ENCODE measurements at regions not wholly inside any gene's neighbourhood (a gene's known extent, or its start where the extent isn't known, plus 50 kb on each side); places are given as distances from the start of the nearest gene placed in this dataset.

DNA sequence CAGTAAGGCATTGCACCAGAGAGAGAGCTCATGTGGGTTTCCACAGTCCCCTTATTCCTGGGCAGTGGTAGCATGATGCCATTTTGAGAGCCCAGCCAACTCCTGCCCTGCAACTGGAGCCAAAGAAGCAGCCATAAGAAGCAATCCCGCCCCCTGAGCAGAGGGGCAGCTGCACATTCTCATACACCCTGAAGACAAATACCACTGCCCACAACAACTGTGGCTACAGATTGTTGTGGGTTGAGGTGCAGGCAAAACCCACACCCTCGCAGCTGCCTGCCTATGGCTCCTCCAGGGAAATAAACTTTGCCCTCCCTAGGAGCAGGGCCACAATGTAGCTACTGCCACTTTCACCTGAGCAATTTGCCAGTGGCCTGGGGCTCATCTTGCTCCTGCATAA, 219.4 kb upstream of the NRXN1 start:
- H3K9me3 Mint-ChIP-seq (ENCODE audit: unreplicated experiment): no peaks in the 10 kb centered on the region
- no TSS peak for BruUV-seq (replicated peaks)
- H3K27me3 Mint-ChIP-seq (ENCODE audit: insufficient read depth, unreplicated experiment): no peaks in the 10 kb centered on the region
- no peak for DNase-seq (ENCODE audit: unreplicated experiment)
- no peak overlapping the region for H3K4me3 Mint-ChIP-seq (ENCODE audit: unreplicated experiment)
- H3K36me3 Mint-ChIP-seq (ENCODE audit: insufficient read depth, unreplicated experiment): no peaks in the 10 kb centered on the region
- ChIA-PET POLR2A (no interaction called here), CTCF (no interaction called here)
- peaks cover 3% of the 10 kb centered on the region for H3K4me1 Mint-ChIP-seq (ENCODE audit: insufficient read depth, unreplicated experiment)
- intact Hi-C loops (cut with micrococcal nuclease): no loop called here
- TF ChIP-seq, protein P1, sequence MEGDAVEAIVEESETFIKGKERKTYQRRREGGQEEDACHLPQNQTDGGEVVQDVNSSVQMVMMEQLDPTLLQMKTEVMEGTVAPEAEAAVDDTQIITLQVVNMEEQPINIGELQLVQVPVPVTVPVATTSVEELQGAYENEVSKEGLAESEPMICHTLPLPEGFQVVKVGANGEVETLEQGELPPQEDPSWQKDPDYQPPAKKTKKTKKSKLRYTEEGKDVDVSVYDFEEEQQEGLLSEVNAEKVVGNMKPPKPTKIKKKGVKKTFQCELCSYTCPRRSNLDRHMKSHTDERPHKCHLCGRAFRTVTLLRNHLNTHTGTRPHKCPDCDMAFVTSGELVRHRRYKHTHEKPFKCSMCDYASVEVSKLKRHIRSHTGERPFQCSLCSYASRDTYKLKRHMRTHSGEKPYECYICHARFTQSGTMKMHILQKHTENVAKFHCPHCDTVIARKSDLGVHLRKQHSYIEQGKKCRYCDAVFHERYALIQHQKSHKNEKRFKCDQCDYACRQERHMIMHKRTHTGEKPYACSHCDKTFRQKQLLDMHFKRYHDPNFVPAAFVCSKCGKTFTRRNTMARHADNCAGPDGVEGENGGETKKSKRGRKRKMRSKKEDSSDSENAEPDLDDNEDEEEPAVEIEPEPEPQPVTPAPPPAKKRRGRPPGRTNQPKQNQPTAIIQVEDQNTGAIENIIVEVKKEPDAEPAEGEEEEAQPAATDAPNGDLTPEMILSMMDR (IDR thresholded peaks at IDR 0.05; ENCODE audit: unreplicated experiment): no peak
- H3K27ac Mint-ChIP-seq (ENCODE audit: low read depth, unreplicated experiment): no peak overlapping the region

DNA sequence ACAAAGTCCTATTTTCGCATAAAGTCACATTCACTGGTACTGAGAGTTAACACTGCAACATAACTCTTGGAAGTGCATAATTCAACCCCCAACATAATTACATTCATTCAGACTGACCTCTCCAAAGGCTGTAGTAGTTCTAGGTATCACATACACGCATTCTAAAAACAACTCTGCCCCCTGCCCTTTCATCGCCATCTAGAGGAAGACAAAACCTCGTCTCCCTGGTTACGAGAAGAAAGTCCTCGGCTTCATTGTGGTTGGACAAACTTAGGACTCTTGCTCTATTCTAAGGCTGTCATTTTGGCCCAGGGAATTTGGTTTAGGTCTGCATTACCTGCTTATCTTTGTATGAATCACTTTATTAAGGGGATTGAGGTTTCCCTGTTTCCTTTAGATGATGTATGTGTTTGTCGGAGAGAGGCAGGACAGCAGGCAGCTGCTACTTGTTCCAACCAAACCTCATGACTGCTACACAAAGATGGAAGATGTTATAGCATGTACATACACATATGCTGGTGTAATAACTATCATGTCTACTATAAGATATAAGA, 215.4 kb upstream of the NRXN1 start:
- Mint-ChIP-seq H3K9me3 (ENCODE audit: unreplicated experiment) (no peaks in the 10 kb centered on the region), H3K4me1 (ENCODE audit: insufficient read depth, unreplicated experiment) (no peaks in the 10 kb centered on the region), H3K27ac (ENCODE audit: low read depth, unreplicated experiment) (no peak overlapping the region), H3K36me3 (ENCODE audit: insufficient read depth, unreplicated experiment) (peaks cover 6% of the 10 kb centered on the region), H3K4me3 (ENCODE audit: unreplicated experiment) (no peak overlapping the region), H3K27me3 (ENCODE audit: insufficient read depth, unreplicated experiment) (no peaks in the 10 kb centered on the region)
- TF ChIP-seq, protein P1 (IDR thresholded peaks at IDR 0.05; ENCODE audit: unreplicated experiment): no peak
- POLR2A ChIA-PET: no interaction called here
- intact Hi-C loops (cut with micrococcal nuclease): no loop called here
- no TSS peak for BruUV-seq (replicated peaks)
- no peak for DNase-seq (ENCODE audit: unreplicated experiment)
- CTCF ChIA-PET: no interaction called here

DNA sequence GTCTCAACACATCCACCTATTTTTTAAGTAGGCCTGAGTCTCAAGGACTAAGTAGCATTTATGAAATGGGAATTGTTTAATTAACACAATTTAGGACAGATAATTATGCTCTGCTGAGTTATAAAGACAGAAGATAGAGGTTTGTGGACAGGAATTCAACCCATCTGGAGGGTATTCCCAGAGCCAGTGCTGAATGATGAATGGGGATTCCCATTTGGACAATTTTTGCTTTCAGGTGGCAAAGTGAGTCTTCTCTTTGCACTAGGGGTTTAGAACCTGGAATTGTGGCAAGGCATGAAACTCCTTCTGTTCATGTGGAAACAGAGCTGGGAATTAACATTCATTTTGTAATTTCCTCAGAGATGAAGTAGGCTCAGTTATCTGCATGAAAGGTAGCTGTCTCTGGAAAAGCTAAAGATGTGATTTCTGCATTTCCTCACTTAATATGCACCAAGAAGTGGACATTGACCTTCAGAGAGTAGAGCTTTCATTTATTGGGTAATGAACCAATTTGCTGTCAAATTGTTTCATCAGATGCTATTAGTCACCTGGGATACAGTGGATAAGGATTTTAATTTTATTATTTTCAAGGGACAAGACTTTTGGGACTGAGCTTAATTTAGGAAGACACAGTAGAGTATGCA, 212.1 kb upstream of the NRXN1 start:
- H3K4me3 Mint-ChIP-seq (ENCODE audit: unreplicated experiment): no peak overlapping the region
- ChIA-PET CTCF (interaction anchor here (0.5 to 1.0 kb wide), 2 partner anchors 752 to 1337 kb away, joined by 3 to 6 read pairs; no protein-coding TSS in a partner anchor), POLR2A (no interaction called here)
- no TSS peak for BruUV-seq (replicated peaks)
- no peaks in the 10 kb centered on the region for H3K4me1 Mint-ChIP-seq (ENCODE audit: insufficient read depth, unreplicated experiment)
- peaks cover 6% of the 10 kb centered on the region for H3K36me3 Mint-ChIP-seq (ENCODE audit: insufficient read depth, unreplicated experiment)
- H3K27me3 Mint-ChIP-seq (ENCODE audit: insufficient read depth, unreplicated experiment): no peaks in the 10 kb centered on the region
- TF ChIP-seq, protein P1 (IDR thresholded peaks at IDR 0.05; ENCODE audit: unreplicated experiment): no peak
- H3K9me3 Mint-ChIP-seq (ENCODE audit: unreplicated experiment): no peaks in the 10 kb centered on the region
- DNase-seq (ENCODE audit: unreplicated experiment): no peak
- intact Hi-C loops (cut with micrococcal nuclease): no loop called here
- H3K27ac Mint-ChIP-seq (ENCODE audit: low read depth, unreplicated experiment): no peak overlapping the region

DNA sequence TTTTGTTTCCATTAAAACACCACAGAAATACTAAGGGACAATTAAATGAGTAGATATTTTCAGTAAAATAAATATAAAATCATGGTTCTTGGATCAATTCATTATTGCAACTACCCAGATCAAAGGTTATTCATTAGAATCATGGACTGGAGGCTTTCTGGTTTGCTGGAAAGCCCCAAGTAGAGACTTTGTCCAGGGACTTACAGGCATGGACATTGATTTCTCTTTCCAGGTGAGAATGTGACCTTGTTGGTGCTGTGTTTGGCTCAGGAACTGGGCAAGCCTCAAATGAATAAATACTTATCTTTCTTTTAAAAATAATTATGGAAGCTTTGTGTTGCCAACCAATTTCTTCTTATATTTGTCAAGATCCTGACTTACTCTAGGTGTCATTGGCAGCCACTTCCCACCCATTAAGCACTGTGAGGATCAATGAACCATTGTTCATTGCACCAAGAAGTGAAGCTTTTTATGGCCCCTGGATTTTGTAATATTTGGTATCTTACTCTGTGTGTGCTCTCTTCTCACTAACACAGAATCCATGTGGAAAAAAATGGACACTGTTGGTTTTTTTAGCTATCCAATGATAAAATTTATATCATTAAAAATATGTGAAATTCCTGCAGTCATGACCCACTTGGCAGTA, 205.8 kb upstream of the NRXN1 start:
- intact Hi-C loops (cut with micrococcal nuclease): no loop called here
- Mint-ChIP-seq H3K4me3 (ENCODE audit: unreplicated experiment) (no peak overlapping the region), H3K4me1 (ENCODE audit: insufficient read depth, unreplicated experiment) (no peaks in the 10 kb centered on the region), H3K36me3 (ENCODE audit: insufficient read depth, unreplicated experiment) (no peaks in the 10 kb centered on the region), H3K27ac (ENCODE audit: low read depth, unreplicated experiment) (no peak overlapping the region), H3K27me3 (ENCODE audit: insufficient read depth, unreplicated experiment) (no peaks in the 10 kb centered on the region), H3K9me3 (ENCODE audit: unreplicated experiment) (peaks cover 10% of the 10 kb centered on the region)
- ChIA-PET POLR2A (interaction anchor here (0.7 kb wide), 1 partner anchor 187 kb away, joined by 3 read pairs; no protein-coding TSS in a partner anchor), CTCF (no interaction called here)
- no peak for DNase-seq (ENCODE audit: unreplicated experiment)
- TF ChIP-seq, protein P1 (IDR thresholded peaks at IDR 0.05; ENCODE audit: unreplicated experiment): no peak
- BruUV-seq (replicated peaks): no TSS peak
